Gastroesophageal sphincter (tissue), 3 donors: ENCODE measurements at regions not wholly inside any gene's neighbourhood (a gene's known extent, or its start where the extent isn't known, plus 50 kb on each side); places are given as distances from the start of the nearest gene placed in this dataset.

Experiments used
- CTCF ChIP-seq, 4 experiments: fragments of 200-600 bp in 2 of 4; fragments of 450-650 bp in 2 of 4; sonication (generic) in 1 of 4; IDR thresholded peaks; one replicate each; pipeline ENCODE4 v1.5.1; 2017 to 2019; ENCODE audit warnings: antibody characterized with exemption in 4 of 4, mild to moderate bottlenecking in 2 of 4, moderate library complexity in 2 of 4
- POLR2A ChIP-seq, 2 donors: fragments of 450-650 bp; IDR thresholded peaks; one replicate each; pipeline ENCODE4 v1.6.1; 2017; ENCODE audit warnings: antibody characterized with exemption in 2 of 2, mild to moderate bottlenecking in 2 of 2, moderate library complexity in 1 of 2
- POLR2AphosphoS5 ChIP-seq: sonication (generic); formaldehyde crosslinking; IDR thresholded peaks from one replicate; pipeline ENCODE4 v1.6.1; 2017; ENCODE audit warnings: antibody characterized with exemption

- TF ChIP-seq CTCF (IDR thresholded peaks at IDR 0.05) = no peak
- TF ChIP-seq POLR2AphosphoS5 = no peak
- no peak for TF ChIP-seq POLR2A (IDR thresholded peaks at IDR 0.05)
Observed at GRCh38 chr15:70353606-70354345, 256.1 kb upstream of the TLE3 start.
